ENCODE measurements at regions not wholly inside any gene's neighbourhood (a gene's known extent, or its start where the extent isn't known, plus 50 kb on each side); places are given as distances from the start of the nearest gene placed in this dataset.

GRCh38 chr21:34000375-34000774 lies 73.0 kb upstream of the MRPS6 start:
- TF ChIP-seq, protein P1, sequence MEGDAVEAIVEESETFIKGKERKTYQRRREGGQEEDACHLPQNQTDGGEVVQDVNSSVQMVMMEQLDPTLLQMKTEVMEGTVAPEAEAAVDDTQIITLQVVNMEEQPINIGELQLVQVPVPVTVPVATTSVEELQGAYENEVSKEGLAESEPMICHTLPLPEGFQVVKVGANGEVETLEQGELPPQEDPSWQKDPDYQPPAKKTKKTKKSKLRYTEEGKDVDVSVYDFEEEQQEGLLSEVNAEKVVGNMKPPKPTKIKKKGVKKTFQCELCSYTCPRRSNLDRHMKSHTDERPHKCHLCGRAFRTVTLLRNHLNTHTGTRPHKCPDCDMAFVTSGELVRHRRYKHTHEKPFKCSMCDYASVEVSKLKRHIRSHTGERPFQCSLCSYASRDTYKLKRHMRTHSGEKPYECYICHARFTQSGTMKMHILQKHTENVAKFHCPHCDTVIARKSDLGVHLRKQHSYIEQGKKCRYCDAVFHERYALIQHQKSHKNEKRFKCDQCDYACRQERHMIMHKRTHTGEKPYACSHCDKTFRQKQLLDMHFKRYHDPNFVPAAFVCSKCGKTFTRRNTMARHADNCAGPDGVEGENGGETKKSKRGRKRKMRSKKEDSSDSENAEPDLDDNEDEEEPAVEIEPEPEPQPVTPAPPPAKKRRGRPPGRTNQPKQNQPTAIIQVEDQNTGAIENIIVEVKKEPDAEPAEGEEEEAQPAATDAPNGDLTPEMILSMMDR (IDR thresholded peaks at IDR 0.05; ENCODE audit: poor library complexity), result no peak
- no peak for TF ChIP-seq EZH2 (IDR thresholded peaks at IDR 0.05; ENCODE audit: borderline replicate concordance)
